A549 (cell line): ENCODE measurements at regions not wholly inside any gene's neighbourhood (a gene's known extent, or its start where the extent isn't known, plus 50 kb on each side); places are given as distances from the start of the nearest gene placed in this dataset.

Source experiments
- CTCF ChIP-seq: fragments of >200 bp; sonication (Bioruptor Twin); formaldehyde crosslinking; IDR thresholded peaks from 3 replicates; pipeline ENCODE4 v1.5.1; 2016
- EHF ChIP-seq: fragments of 250-450 bp; sonication (Bioruptor Pico); IDR thresholded peaks from 2 replicates; pipeline ENCODE4 v1.5.0; 2020; ENCODE audit warnings: mild to moderate bottlenecking
- EP300 ChIP-seq, 2 experiments: fragments of >200 bp; sonication (Bioruptor Twin); formaldehyde crosslinking; IDR thresholded peaks; 2 replicates in 1 of 2; 3 replicates in 1 of 2; pipeline ENCODE4 v1.6.1; 2016 to 2017
- FOXS1 ChIP-seq: fragments of 250-450 bp; sonication (Bioruptor Pico); IDR thresholded peaks from 2 replicates; pipeline ENCODE4 v1.5.0; 2020; ENCODE audit warnings: mild to moderate bottlenecking, moderate library complexity
- KDM1A ChIP-seq: fragments of 200-600 bp; sonication (generic); IDR thresholded peaks from 2 replicates; pipeline ENCODE4 v1.6.1; 2016; ENCODE audit warnings: low read depth, mild to moderate bottlenecking
- MAZ ChIP-seq: fragments of 150-350 bp; IDR thresholded peaks from 2 replicates; pipeline ENCODE4 v1.6.1; 2014; ENCODE audit warnings: antibody characterized with exemption, low read depth, low read length, borderline replicate concordance
- MYC ChIP-seq: IDR thresholded peaks from 2 replicates; pipeline ENCODE4 v1.6.1; 2012; ENCODE audit warnings: mild to moderate bottlenecking, inconsistent platforms, low read length, improper control_type of control experiment, borderline replicate concordance
- NR3C1 ChIP-seq: fragments of >200 bp; sonication (Bioruptor Twin); formaldehyde crosslinking; IDR thresholded peaks from 3 replicates; pipeline ENCODE4 v1.6.1; 2017
- POLR2A ChIP-seq: IDR thresholded peaks from 2 replicates; pipeline ENCODE4 v1.6.1; 2012; ENCODE audit warnings: mild to moderate bottlenecking, low read length
- RAD21 ChIP-seq, 2 experiments: fragments of >200 bp in 1 of 2; sonication (Bioruptor Twin) in 1 of 2; formaldehyde crosslinking in 1 of 2; IDR thresholded peaks in 1 of 2; conservative IDR thresholded peaks in 1 of 2; 2 replicates in 1 of 2; 3 replicates in 1 of 2; pipeline ENCODE4 v1.6.1; 2012 to 2018; ENCODE audit warnings: inconsistent platforms in 1 of 2
- RCOR1 ChIP-seq: fragments of 150-350 bp; IDR thresholded peaks from 2 replicates; pipeline ENCODE4 v1.6.1; 2014; ENCODE audit warnings: antibody characterized with exemption, low read length, low read depth
- RFX5 ChIP-seq: fragments of 450-650 bp; IDR thresholded peaks from 2 replicates; pipeline ENCODE4 v1.7.1; 2014; ENCODE audit warnings: antibody characterized with exemption, mild to moderate bottlenecking, moderate library complexity
- TF ChIP-seq, protein P1 (sequence below): fragments of 450-650 bp; IDR thresholded peaks from 2 replicates; pipeline ENCODE4 v1.6.1; 2014; ENCODE audit warnings: antibody characterized with exemption

DNA sequence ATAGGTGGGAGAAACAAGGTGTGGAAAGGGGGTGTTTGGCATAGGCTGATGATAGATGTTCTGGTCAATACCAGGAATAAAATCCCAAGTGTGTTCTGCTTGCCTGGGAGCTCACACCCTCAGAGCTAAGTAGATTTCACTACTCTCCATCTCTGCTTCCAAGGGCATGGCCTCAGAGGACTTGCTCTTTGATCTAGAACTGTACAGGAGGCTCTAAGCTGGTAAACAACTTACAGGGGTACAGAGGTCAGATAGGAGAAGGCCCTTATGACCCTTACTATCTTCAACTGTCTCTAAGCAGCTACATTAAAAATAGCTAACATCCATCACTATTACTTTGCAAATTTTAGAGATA is 221.5 kb upstream of the KLF14 start:
- TF ChIP-seq MYC (no peak), CTCF (no peak), NR3C1 (no peak), FOXS1 (no peak), RAD21 (conservative IDR thresholded peaks at IDR 0.05 in 1 of 2, IDR thresholded peaks at IDR 0.05 in 1 of 2) (no peak), KDM1A (no peak), RFX5 (no peak), EP300 (IDR thresholded peaks at IDR 0.05) (no peak), POLR2A (no peak), RCOR1 (no peak), EHF (no peak), MAZ (no peak)
- TF ChIP-seq, protein P1, sequence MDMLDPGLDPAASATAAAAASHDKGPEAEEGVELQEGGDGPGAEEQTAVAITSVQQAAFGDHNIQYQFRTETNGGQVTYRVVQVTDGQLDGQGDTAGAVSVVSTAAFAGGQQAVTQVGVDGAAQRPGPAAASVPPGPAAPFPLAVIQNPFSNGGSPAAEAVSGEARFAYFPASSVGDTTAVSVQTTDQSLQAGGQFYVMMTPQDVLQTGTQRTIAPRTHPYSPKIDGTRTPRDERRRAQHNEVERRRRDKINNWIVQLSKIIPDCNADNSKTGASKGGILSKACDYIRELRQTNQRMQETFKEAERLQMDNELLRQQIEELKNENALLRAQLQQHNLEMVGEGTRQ = no peak
